Activated CD8-positive, alpha-beta memory T cell treated with anti-CD3 and anti-CD28 coated beads for 24 hours (primary cell): ENCODE measurements at regions not wholly inside any gene's neighbourhood (a gene's known extent, or its start where the extent isn't known, plus 50 kb on each side); places are given as distances from the start of the nearest gene placed in this dataset.
"Not testable (repeated sequence)": the region's sequence is repeated elsewhere in the genome, so short reads cannot be mapped to it uniquely, and the experiment has no call there.

Experiments
- DNase-seq: peaks from one replicate; pipeline ENCODE4 v3.0.0-alpha.2; 2020

GRCh38 chr1:83060651-83061390 is 938.1 kb downstream of the TTLL7 start:
- DNase-seq: no peak

DNA sequence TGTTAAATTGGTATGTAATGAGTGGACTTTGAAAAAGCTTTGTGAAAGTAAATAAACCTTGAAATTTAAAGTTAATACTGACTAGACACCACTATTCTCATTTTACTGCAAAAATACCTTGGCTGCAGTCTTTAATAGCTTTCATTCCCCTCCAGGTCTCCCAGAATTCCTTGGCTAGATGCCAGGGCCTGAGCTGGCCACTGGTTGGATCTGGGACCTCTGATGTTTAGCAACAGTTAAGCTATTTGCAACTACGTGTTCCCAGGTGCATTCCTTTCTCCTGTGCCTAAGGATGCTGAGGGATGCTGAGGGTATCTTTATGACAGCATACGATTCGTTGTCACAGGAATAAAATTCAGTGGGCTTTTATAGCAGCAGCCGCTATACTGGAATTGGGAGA is 938.7 kb downstream of the TTLL7 start:
- DNase-seq: no peak

- no peak for DNase-seq
Measured at GRCh38 chr1:83058327-83058726, 940.6 kb downstream of the TTLL7 start.

DNA sequence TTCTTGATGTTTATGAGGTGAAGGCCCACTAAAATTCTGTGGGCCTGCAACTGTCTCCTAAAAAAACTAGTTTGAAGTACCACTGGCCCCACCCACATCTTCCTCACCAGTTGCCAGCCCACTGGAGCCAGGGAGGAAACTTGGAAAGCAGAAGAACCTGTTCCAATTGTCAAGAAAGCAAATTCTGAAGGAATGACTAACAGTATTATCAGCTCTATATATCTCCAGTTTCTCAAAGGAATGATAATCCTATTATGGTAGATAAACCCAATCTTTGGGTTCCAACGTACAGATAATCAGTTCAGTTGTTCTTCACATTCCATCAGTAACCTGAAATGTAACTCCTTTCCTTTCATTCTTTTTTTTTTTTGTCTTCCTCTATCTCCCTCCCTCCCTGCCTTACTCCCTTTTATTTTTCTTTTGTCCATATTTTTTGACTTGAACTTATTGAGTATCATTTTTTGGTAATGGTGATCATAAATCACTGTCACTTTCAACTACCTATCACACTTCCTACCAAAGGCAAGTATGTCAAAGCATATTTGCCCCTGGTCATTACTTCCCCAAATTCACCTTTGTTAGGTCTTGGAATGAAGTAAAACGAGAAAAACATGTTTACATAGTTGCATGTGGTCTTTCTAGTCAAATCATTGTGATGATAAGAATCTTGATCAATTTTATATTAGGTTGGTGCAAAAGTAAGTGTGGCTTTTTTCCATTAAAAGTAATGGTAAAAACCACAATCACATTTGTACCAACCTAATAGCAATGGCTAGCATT is 943.4 kb downstream of the TTLL7 start:
- DNase-seq: no peak

DNA sequence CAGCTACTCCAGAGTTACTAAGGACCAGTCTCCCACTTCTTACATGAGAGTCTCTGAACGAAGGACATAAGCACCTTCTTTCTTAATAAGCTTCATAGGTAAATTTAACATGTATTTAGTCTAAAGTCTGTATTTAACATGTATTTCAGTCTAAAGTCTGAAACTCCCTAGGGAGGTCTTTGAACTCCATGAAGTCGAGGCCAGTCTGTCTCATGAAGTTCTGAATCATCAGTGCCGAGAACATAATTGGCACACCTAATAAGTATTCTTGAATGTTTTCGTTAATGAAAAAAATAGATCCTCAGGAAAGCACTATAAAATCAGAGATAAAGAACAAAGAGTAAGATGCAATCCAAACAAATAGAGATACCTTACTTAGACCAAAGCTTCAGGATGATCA is 945.5 kb downstream of the TTLL7 start:
- no peak for DNase-seq

DNA sequence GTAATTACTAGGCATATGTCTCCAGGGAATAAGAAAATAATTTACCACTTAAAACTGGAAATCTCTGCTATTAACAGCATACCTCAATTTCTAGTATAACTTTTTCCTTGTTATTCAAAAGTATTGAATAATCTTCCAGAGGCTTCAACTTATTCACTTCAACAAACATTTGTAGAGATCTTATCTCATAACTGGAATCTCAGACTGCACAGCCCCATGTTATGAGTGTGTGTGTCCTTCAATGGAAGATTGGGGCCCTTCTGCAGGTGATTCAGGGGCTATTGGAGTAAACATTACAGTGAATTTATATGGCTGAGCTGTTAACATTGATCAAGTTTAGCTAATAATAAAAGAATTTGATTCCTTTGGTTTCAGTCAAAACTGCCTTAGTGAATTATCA is 946.1 kb downstream of the TTLL7 start:
- no peak for DNase-seq

DNA sequence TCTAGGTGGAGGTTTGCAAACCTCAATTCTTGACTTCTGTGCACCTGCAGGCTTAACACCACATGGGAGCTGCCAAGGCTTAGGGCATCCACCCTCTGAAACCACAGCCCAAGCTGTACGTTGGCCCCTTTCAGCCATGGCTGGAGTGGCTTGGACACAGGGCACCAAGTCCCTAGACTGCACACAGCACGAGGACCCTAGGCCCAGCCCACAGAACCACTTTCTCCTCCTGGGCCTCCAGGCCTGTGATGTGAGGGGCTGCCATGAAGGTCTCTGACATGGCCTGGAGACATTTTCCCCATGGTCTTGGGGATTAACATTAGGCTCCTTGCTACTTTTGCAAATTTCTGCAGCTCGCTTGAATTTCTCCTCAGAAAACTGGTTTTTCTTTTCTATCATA is 947.9 kb downstream of the TTLL7 start:
- DNase-seq: not testable (repeated sequence)

DNA sequence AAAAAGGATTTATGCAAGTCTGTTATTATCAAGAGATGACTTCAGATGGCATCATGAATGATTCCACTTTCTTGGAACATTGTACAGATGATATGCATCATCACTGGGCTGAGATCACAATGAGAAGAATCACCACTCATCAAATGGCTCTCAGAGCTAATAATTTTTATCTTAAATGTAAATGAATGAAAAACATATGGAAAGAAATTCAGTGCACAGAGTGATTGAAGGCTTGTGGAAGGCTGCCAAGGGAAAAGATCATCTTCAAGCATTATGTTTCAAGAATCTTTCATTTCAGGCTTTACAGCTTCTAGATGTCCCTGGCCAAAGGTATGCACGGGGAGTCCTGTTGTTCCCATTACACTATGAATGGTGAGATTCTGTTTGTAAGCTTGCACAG is 955.7 kb downstream of the TTLL7 start:
- no peak for DNase-seq

DNA sequence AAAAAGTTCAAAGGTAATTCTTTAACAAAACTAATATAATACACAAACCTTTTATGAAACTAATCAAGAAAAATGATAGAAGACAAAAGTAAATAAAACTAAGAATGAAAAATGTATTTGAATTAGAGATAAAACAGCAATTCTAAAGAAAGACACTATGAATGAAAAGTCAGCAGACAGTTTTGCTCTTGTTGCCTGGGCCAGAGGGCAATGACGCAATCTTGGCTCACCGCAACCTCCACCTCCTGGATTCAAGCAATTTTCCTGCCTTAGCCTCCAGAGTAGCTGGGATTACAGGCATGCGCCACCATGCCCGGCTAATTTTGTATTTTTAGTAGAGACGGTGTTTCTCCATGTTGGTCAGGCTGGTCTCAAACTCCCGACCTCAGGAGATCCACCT is 959.8 kb downstream of the TTLL7 start:
- not testable (repeated sequence) for DNase-seq

DNA sequence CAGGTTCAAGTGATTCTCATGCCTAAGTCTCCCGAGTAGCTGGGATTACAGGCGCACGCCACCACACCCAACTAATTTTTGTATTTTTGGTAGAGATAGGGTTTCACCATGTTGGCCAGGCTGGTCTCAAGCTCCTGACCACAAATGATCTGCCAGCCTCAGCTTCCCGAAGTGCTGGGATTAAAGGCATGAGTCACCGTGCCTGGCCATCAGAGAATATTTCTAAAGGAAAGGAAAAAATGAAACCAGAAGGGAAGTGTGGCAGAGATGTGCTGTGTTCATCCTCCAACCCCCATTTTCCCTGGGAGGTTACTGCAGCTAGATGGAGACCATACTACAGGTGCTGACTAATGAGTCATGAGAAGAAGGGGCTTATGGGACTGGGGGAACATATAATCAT is 964.1 kb downstream of the TTLL7 start:
- no peak for DNase-seq

DNA sequence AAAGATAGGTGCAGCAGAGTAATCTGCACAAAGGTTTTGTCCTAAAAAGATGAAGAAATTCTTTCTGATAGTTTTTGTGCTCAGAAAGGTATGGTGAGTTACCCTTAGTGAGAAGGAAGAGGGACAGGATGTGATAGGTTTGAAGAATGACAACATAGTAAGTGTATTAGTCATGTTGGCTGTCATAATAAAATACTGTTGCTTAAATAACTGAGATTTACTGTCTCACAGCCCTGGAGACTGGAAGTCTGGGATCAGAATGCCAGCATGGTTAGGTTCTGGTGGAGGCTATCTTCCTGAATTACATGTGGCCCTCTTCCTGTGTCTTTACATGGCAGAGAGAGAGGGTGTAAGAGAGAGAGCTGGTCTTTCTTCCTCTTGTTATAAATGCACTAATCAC is 965.2 kb downstream of the TTLL7 start:
- DNase-seq: no peak

GRCh38 chr1:83029916-83030315 is 969.0 kb downstream of the TTLL7 start:
- DNase-seq: no peak

DNA sequence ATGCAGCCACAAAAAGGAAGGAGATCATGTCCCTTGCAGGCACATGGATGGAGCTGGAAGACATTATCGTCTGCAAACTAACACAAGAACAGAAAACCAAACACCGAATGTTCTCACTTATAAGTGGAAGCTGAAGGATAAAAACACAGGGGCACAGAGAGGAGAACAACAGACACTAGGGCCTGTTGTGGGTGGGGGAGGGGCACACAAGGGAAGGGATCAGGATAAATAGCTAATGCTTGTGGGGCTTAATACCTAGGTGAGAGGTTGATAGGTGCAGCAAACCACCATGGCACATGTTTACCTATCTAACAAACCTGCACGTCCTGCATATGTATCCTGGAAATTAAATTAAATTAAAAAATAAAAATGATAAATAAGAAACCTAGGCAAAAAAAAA is 969.9 kb downstream of the TTLL7 start:
- DNase-seq: no peak

DNA sequence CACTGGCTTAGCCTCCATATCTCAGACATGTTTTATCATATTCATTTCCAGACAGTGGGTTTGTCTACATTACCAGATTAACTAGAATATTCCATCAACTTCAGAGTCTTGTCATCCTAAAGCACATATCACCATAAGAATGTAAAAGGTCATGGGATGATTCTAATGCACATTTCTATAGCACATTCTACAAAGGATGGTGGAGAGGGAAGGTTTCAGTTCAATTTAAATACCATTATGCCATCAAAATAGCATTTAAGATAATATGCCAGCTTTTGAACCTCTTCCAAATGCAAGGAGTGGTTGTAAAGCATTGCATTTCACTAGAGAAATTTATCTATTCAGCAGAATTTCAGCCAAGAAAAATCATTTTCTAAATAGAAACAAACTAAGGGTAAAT is 970.5 kb downstream of the TTLL7 start:
- no peak for DNase-seq

- no peak for DNase-seq
Measured at GRCh38 chr1:83027511-83027910, 971.4 kb downstream of the TTLL7 start.

DNA sequence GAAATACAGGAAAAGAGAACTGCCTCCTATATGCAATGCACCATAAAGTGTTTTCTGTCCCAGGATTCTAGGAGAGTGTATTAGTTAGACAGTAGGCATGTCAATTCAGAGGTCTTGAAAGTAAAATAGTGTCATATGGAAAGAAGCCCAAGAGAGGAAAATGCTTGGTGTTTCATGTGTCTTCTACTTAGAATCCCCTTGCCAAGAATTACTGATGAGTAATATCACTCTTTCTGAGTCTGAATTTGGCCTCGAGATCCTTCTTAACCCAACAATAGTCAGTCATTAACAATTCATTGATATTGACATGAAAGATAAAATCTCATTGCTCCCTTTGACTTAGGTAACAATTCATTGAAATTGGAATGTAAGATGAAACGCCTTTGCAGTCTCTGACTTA is 972.2 kb downstream of the TTLL7 start:
- DNase-seq: no peak

- DNase-seq: no peak
Measured at GRCh38 chr1:83024251-83024767, 974.6 kb downstream of the TTLL7 start.

DNA sequence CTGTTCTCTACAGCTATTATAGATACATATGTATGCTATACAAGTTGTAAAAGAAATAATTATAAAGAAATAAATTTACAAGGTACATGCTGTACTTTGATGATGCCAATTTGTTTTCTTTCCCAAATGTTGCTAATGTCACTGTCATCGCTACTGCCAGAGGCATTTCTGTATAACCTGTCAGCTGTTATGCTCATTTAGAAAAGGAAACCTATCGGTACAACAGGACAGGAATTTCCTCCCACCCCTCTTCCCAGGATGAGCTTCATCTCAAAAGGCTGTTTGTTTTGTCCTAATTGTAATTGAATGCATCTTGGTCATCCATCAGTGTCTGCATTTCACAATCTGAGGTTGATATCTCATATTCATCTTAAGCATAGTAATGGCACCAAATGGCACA is 975.7 kb downstream of the TTLL7 start:
- no peak for DNase-seq

DNA sequence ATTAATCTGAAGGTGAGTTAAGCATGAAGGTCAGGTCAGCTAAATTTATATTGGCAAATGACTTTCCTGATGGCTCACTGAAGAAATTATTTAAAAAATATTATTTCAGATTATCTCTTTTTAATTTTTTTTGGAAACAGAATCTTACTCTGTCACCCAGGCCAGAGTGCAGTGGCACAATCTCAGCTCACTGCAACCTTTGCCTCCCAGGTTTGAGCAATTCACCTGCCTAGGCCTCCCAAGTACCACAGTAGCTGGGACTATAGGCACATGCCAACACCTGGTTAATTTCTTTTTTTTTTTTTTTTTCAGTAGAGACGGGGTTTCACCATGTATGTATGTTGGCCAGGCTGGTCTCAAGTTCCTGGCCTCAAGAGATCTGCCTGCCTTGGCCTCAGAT is 976.7 kb downstream of the TTLL7 start:
- DNase-seq: no peak

DNA sequence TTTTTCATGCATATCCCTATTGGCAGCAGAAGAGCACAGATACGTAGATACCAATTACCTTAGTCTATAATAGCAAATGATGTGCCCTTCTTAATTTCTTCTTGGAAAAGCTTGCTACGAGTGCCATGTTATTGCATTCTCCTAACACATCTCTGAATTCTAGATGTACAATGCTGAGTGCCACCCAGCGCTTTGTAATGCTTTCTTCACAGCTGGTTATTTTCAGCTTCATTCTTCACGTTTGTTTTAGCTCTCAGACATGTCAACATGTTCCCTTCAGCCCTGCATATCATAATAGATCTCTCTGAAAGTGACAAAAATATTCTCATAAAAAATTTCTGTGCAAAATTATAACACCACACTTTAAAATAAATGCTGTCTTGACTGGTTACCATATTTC is 981.2 kb downstream of the TTLL7 start:
- no peak for DNase-seq

DNA sequence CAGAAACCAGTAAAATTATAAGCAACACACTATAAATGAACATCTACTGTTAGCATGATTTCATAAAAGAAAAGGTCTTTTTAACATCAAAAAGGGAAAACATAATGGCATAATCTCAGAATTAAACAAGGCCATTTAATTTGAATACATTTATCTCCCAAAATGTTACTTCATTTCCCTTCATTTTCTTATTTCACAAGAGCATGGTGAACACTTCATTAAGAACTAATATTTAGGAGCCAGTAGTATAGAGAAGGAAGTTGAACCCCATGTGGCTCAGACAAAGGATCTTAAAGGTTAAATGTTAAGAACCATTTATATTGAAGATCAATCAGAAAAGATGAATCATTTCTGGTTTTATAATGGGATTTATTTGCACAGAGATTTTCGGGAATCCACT is 981.7 kb downstream of the TTLL7 start:
- no peak for DNase-seq

- DNase-seq: no peak
Measured at GRCh38 chr1:83016354-83016849, 982.5 kb downstream of the TTLL7 start.

DNA sequence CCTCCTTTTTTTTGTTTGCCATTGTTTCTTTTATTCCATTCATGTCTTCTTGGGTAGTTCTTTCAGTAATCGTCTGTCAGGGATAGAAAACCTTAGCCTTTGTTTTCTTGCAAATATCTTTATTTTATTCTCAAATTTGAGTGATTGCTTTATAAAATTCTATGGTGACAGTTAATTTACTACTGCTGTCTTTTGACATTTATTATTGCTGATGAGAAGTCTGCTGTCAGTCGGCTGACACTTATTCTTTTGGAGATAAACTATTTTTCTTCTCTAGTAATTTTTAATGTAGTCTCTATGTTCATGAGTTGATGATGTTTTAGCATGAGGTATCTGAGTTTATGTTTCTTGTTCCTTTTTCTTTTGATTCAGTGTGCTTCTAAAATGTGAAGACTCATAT is 983.8 kb downstream of the TTLL7 start:
- no peak for DNase-seq

DNA sequence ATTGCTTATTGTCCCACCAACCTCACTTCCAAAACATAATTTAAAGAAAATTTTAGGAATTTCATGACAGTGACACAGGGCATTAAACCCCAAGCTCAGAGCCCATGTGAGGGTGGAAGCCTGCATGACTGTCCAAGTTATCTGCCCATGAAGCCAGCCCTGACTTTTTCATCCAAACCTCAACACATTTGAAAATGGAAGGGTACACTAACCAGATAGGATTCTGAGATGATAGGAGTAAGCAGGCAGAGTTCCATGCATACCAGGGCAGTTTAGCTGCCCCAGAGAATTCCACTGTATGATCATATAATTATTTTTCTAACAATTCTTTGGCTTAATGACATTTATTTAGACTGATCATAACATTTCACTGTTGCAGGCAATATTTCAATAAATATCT is 986.0 kb downstream of the TTLL7 start:
- DNase-seq: no peak
